Stomach (tissue), 8 donors: ENCODE measurements at regions not wholly inside any gene's neighbourhood (a gene's known extent, or its start where the extent isn't known, plus 50 kb on each side); places are given as distances from the start of the nearest gene placed in this dataset.

ENCODE experiments used
- DNase-seq, 2 donors: peaks; one replicate each; pipeline versions ENCODE4 v3.0.0 to v3.0.0-alpha.2; 2013 to 2019
- H3K27ac ChIP-seq, 5 donors: fragments of 200-600 bp in 4 of 5; sonication (generic) in 4 of 5; one replicate each; pipeline ENCODE4 v1.5.1; 2013 to 2019; ENCODE audit warnings: mild to moderate bottlenecking in 1 of 5, moderate library complexity in 1 of 5
- H3K27me3 ChIP-seq, 3 donors: fragments of 200-600 bp; sonication (generic); one replicate each; pipeline ENCODE4 v1.5.1; 2017 to 2019; ENCODE audit warnings: mixed run types in 1 of 3
- H3K36me3 ChIP-seq, 4 donors: fragments of 200-600 bp; sonication (generic); 1 replicate in 3 of 4; 2 replicates in 1 of 4; pipeline ENCODE4 v1.5.1; 2016 to 2019
- H3K4me1 ChIP-seq, 4 donors: fragments of 200-600 bp; sonication (generic); one replicate each; pipeline ENCODE4 v1.5.1; 2016 to 2019
- H3K4me3 ChIP-seq, 4 donors: fragments of 200-600 bp; sonication (generic) in 3 of 4; one replicate each; pipeline ENCODE4 v1.5.1; 2016 to 2019; ENCODE audit warnings: mild to moderate bottlenecking in 1 of 4
- H3K9me3 ChIP-seq, 4 donors: fragments of 200-600 bp; sonication (generic); one replicate each; pipeline ENCODE4 v1.5.1; 2016 to 2019
- CTCF ChIP-seq, 7 experiments: fragments of 450-650 bp in 4 of 7; fragments of 200-600 bp in 3 of 7; sonication (generic) in 3 of 7; IDR thresholded peaks; one replicate each; pipeline ENCODE4 v1.5.1; 2016 to 2019; ENCODE audit warnings: antibody characterized with exemption in 7 of 7, control low read depth in 2 of 7, mild to moderate bottlenecking in 1 of 7
- EP300 ChIP-seq: sonication (generic); formaldehyde crosslinking; IDR thresholded peaks from one replicate; pipeline ENCODE4 v1.6.1; 2017; ENCODE audit warnings: antibody characterized with exemption
- POLR2A ChIP-seq, 4 donors: fragments of 450-650 bp; IDR thresholded peaks; one replicate each; pipeline ENCODE4 v1.6.1; 2016; ENCODE audit warnings: antibody characterized with exemption in 4 of 4, control low read depth in 2 of 4, mild to moderate bottlenecking in 1 of 4, moderate library complexity in 1 of 4
- POLR2AphosphoS5 ChIP-seq, 3 donors: sonication (generic); formaldehyde crosslinking; IDR thresholded peaks; one replicate each; pipeline ENCODE4 v1.6.1; 2016; ENCODE audit warnings: antibody characterized with exemption in 3 of 3
- WGBS, 5 donors: extraction: QIAGEN DNeasy Blood & Tissue Kit in 3 of 5; methylation state at CpG; one replicate each; pipeline versions ENCODE4 v1.1.5 to v1.1.7; 2013 to 2018; 5-methylcytosine and 5-hydroxymethylcytosine counted together
- intact Hi-C: fragments of 100-400 bp; cut with DNase I; formaldehyde crosslinking; loops from one replicate; pipeline ENCODE4 v1.15.1; 2023; ENCODE audit warnings: low total_unique reads
- donor health status: healthy with polysubstance abuse.
- donor health status: Bipolar disorder and iron deficiency.
- donor health status: healthy.

DNA sequence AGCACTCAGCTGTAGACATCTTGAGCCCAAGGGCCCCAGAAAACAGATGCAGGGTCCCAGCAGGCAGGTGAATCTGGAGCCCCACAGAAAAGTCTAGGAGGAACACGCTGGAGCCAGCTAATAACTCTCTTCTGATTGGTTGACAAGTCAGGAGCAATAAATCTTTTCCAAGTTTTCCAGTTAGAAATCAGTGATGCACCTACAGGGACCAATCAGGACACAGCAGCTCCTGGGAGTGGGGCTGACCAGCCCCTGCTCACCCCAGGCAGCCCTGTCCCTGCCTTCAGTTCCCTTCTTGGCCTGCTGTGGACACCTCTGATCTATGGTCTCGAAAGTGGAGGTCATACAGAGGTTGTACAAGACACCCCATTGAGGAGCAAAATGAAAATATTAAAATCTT is 75.7 kb downstream of the KCNF1 start:
- no peak for DNase-seq

DNA sequence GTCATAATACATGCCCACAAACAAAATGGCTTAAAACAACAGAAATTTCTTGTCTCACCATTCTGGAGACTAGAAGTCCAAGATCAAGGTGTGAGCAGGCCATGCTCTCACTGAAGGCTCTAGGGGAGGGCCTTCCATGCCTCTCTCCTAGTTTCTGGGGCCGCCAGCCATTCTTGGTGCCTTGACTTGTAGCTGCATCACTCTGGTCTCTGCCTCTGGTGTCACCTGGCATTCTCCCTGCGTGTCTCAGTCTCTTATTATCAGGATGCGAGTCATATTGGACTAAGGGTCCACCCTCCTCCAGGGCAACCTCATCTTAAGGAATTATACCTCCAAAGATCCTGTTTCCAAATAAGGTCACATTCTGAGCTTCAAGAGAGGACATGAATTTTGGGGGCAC is 76.1 kb downstream of the KCNF1 start:
- 83 to 93% (median 86%) methylated on average over 3 of the region's 3 CpGs for WGBS, 5 donors
- intact Hi-C loops: no loop called here
- no peak for DNase-seq

More for the DNA sequence above, 75.7 kb downstream of the KCNF1 start:
- peaks cover 0 to 21% (median 0%) of the 10 kb centered on the region in 3 donors for H3K27me3 ChIP-seq
- H3K4me3 ChIP-seq: no peak overlapping the region
- intact Hi-C loops: no loop called here
- TF ChIP-seq POLR2AphosphoS5 (IDR thresholded peaks at IDR 0.05): no peak
- no peak for TF ChIP-seq POLR2A (IDR thresholded peaks at IDR 0.05)
- no peak for TF ChIP-seq EP300
- TF ChIP-seq CTCF (IDR thresholded peaks at IDR 0.05): no peak
- no peak overlapping the region for H3K27ac ChIP-seq
- H3K9me3 ChIP-seq: no peaks in the 10 kb centered on the region
- H3K36me3 ChIP-seq: no peaks in the 10 kb centered on the region
- 58 to 84% (median 71%) methylated on average over 2 of the region's 2 CpGs for WGBS, 5 donors
- no peaks in the 10 kb centered on the region for H3K4me1 ChIP-seq

DNA sequence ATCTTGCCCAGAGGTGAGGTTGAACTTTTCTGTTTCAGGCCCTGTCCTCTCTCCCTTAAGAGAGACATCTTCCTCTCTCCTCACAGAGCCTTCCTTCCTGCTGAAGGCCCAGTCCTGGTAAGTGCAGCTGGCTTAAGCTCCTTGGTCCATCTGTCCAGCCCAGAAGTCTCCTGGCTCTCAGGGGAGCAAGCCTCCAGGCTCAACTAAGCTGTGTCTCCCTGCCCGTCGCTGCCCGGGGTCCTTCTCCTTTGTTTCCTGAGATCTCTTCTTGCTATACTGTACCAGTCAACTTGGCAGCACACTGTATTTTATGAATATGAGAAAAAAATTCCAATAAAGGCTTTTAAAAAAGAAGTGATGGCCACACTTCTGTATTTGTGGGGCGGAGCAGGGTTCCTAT is 77.4 kb downstream of the KCNF1 start:
- H3K4me3 ChIP-seq: no peak overlapping the region
- no peak overlapping the region for H3K27ac ChIP-seq
- H3K4me1 ChIP-seq: no peaks in the 10 kb centered on the region
- no peaks in the 10 kb centered on the region for H3K9me3 ChIP-seq
- TF ChIP-seq POLR2AphosphoS5 (IDR thresholded peaks at IDR 0.05): no peak
- TF ChIP-seq EP300: no peak
- TF ChIP-seq CTCF (IDR thresholded peaks at IDR 0.05): no peak
- no peaks in the 10 kb centered on the region for H3K36me3 ChIP-seq
- DNase-seq: no peak
- H3K27me3 ChIP-seq: peaks cover 0 to 12% (median 0%) of the 10 kb centered on the region in 3 donors
- 94 to 96% (median 94%) methylated on average over 4 of the region's 4 CpGs for WGBS, 5 donors
- intact Hi-C loops: no loop called here

More for the DNA sequence above, 76.1 kb downstream of the KCNF1 start:
- Histone ChIP-seq H3K27me3 (peaks cover 0 to 21% (median 0%) of the 10 kb centered on the region in 3 donors), H3K9me3 (no peaks in the 10 kb centered on the region), H3K4me3 (no peak overlapping the region), H3K27ac (no peak overlapping the region), H3K4me1 (no peaks in the 10 kb centered on the region), H3K36me3 (no peaks in the 10 kb centered on the region)
- no peak for TF ChIP-seq CTCF (IDR thresholded peaks at IDR 0.05)
- TF ChIP-seq POLR2A (IDR thresholded peaks at IDR 0.05): no peak
- TF ChIP-seq EP300: no peak
- TF ChIP-seq POLR2AphosphoS5 (IDR thresholded peaks at IDR 0.05): no peak

DNA sequence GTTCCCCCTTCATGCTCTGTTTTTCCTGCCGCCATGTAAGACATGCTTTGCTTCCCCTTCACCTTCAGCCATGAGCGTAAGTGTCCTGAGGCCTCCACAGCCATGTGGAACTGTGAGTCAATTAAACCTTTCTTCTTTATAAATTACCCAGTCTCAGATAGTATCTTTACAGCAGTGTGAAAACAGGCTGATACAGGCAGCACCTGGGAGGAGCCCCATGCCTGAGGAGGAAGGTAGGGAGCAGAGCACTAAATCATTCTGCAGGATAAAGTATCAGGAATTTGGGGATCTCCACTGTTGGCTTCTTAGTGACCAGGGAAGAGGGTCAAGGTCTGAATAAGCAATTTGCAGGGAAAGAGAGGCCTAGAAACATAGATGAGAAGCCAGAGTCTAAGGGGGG is 78.0 kb downstream of the KCNF1 start:
- intact Hi-C loops: no loop called here
- 96 to 99% (median 97%) methylated on average over 2 of the region's 2 CpGs for WGBS, 5 donors

More for the DNA sequence above, 78.0 kb downstream of the KCNF1 start:
- Histone ChIP-seq H3K27ac (no peak overlapping the region), H3K4me3 (no peak overlapping the region), H3K36me3 (no peaks in the 10 kb centered on the region), H3K9me3 (no peaks in the 10 kb centered on the region), H3K27me3 (peaks cover 0 to 8% (median 0%) of the 10 kb centered on the region in 3 donors), H3K4me1 (no peaks in the 10 kb centered on the region)
- no peak for DNase-seq
- no peak for TF ChIP-seq POLR2A (IDR thresholded peaks at IDR 0.05)
- no peak for TF ChIP-seq POLR2AphosphoS5 (IDR thresholded peaks at IDR 0.05)
- TF ChIP-seq EP300: no peak
- no peak for TF ChIP-seq CTCF (IDR thresholded peaks at IDR 0.05)
